Esophagus squamous epithelium (tissue), 5 donors: ENCODE measurements at regions not wholly inside any gene's neighbourhood (a gene's known extent, or its start where the extent isn't known, plus 50 kb on each side); places are given as distances from the start of the nearest gene placed in this dataset.

ENCODE experiments used
- DNase-seq: peaks from one replicate; lab custom pipeline; 2025; lab: John Stamatoyannopoulos, UW
- H3K27ac ChIP-seq, 4 donors: fragments of 200-600 bp; sonication (generic); one replicate each; pipeline ENCODE4 v1.5.1; 2016 to 2019; ENCODE audit warnings: mild to moderate bottlenecking in 1 of 4
- H3K27me3 ChIP-seq, 4 donors: fragments of 200-600 bp; sonication (generic); 1 replicate in 3 of 4; 2 replicates in 1 of 4; pipeline versions ENCODE4 v1.5.1 to v1.6.0; 2017 to 2021; ENCODE audit warnings: antibody characterized with exemption in 1 of 4
- H3K36me3 ChIP-seq, 3 donors: fragments of 200-600 bp; sonication (generic); one replicate each; pipeline ENCODE4 v1.5.1; 2016 to 2019
- H3K4me1 ChIP-seq, 3 donors: fragments of 200-600 bp; sonication (generic); one replicate each; pipeline ENCODE4 v1.5.1; 2017 to 2019
- H3K4me3 ChIP-seq, 4 donors: fragments of 200-600 bp; sonication (generic); 1 replicate in 3 of 4; 2 replicates in 1 of 4; pipeline ENCODE4 v1.5.1; 2016 to 2019; ENCODE audit warnings: mild to moderate bottlenecking in 2 of 4, moderate library complexity in 1 of 4
- H3K9me3 ChIP-seq, 3 donors: fragments of 200-600 bp; sonication (generic); one replicate each; pipeline ENCODE4 v1.5.1; 2016 to 2019
- POLR2A ChIP-seq, 4 donors: fragments of 450-650 bp; IDR thresholded peaks; one replicate each; pipeline ENCODE4 v1.6.1; 2017; ENCODE audit warnings: antibody characterized with exemption in 4 of 4, mild to moderate bottlenecking in 4 of 4, moderate library complexity in 3 of 4
- WGBS, 2 donors: methylation state at CpG; one replicate each; pipeline ENCODE4 v1.1.5; 2018; 5-methylcytosine and 5-hydroxymethylcytosine counted together
- intact Hi-C: fragments of 100-400 bp; cut with DNase I; formaldehyde crosslinking; loops from one replicate; pipeline ENCODE4 v1.15.0; 2022
- TF ChIP-seq, protein P1 (sequence below), 6 experiments: fragments of 450-650 bp in 4 of 6; fragments of 200-600 bp in 2 of 6; sonication (generic) in 2 of 6; IDR thresholded peaks; one replicate each; pipeline ENCODE4 v1.5.1; 2016 to 2019; ENCODE audit warnings: antibody characterized with exemption in 6 of 6, mild to moderate bottlenecking in 4 of 6, moderate library complexity in 4 of 6
- donor health status: DM: yes; HTN: yes; CAD: no.

DNA sequence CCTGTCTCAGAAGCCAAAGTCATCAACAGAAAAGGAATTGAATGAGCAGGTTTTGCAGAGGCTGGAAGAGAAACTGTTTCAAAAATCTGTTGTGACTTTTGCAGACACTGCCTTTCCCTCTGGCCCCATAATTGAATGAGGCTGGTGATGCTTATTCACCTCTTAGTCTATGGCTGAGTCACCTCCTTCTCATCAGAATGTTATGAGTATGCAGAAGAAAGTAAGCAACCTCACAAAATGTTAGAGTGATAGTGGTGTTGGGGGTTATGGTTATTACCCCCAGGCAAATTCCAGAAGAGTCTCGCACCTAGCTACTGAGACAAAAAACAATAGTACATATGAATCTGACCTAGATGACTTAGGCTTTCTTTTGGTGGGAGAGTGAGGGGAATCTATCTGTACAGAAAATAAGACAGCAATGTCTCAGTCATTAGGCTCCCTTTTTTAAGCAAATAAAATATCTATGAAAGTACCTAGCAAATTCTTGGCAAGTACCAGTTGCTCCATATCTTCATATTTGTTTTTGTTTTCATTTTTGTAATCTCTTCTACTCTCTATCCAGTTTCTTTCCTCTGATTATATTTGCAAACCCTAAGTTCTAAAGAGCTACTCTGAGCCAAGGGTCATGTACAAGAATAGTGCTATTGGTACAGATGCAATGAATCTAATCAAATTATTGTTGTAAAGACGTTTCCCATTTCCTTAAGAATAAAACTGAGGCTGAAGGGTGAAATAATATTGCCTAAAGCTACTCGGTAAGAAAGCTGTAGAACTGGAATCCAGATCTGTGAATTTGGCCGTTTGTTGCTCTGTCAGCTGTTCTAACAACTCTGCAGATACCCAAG, 498.1 kb upstream of the TNC start:
- H3K4me1 ChIP-seq, result peaks cover 0 to 20% (median 11%) of the 10 kb centered on the region in 3 donors
- intact Hi-C loops, result no loop called here
- H3K9me3 ChIP-seq, result no peaks in the 10 kb centered on the region
- DNase-seq, result no peak
- no peak for TF ChIP-seq POLR2A (IDR thresholded peaks at IDR 0.05)
- TF ChIP-seq, protein P1, sequence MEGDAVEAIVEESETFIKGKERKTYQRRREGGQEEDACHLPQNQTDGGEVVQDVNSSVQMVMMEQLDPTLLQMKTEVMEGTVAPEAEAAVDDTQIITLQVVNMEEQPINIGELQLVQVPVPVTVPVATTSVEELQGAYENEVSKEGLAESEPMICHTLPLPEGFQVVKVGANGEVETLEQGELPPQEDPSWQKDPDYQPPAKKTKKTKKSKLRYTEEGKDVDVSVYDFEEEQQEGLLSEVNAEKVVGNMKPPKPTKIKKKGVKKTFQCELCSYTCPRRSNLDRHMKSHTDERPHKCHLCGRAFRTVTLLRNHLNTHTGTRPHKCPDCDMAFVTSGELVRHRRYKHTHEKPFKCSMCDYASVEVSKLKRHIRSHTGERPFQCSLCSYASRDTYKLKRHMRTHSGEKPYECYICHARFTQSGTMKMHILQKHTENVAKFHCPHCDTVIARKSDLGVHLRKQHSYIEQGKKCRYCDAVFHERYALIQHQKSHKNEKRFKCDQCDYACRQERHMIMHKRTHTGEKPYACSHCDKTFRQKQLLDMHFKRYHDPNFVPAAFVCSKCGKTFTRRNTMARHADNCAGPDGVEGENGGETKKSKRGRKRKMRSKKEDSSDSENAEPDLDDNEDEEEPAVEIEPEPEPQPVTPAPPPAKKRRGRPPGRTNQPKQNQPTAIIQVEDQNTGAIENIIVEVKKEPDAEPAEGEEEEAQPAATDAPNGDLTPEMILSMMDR (IDR thresholded peaks at IDR 0.05), result no peak
- WGBS, 2 donors, result 11 to 44% methylated on average over 4 of the region's 4 CpGs
- no peaks in the 10 kb centered on the region for H3K36me3 ChIP-seq
- no peak overlapping the region for H3K27ac ChIP-seq
- no peak overlapping the region for H3K4me3 ChIP-seq
- H3K27me3 ChIP-seq, result peaks cover 0 to 15% (median 0%) of the 10 kb centered on the region in 4 donors

DNA sequence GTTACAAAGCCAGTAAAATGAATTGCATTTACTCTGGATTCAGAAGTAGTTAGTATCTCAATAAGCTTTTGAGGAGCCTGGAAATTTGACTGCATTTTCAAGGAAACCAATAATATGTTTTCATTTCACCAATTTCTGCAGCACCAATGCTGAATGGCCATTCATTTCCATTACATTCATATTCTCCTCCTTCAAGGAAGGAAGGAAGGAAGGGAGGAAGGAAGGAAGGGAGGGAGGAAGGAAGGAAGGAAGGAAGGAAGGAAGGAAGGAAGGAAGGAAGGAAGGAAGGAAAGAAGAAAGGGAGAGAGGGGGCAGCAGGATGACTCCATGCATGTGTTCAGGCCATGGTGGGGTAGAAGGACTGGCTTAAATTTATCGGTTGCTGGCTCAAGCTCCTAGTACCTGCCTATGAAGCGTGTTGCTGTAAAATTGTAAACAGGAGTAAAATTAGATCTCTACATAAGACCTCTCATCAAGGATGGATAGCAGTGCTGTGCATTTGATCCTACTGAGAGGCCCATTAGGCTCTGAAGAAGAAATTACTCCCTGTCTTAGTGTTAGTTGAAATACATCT, 498.8 kb upstream of the TNC start:
- Histone ChIP-seq H3K4me1 (peaks cover 0 to 20% (median 11%) of the 10 kb centered on the region in 3 donors), H3K27ac (no peak overlapping the region), H3K36me3 (no peaks in the 10 kb centered on the region), H3K27me3 (peaks cover 0 to 11% (median 0%) of the 10 kb centered on the region in 4 donors), H3K9me3 (peaks cover 0 to 1% (median 0%) of the 10 kb centered on the region in 3 donors), H3K4me3 (no peak overlapping the region)
- TF ChIP-seq, protein P1 (IDR thresholded peaks at IDR 0.05), result no peak
- no peak for TF ChIP-seq POLR2A (IDR thresholded peaks at IDR 0.05)
- DNase-seq, result no peak
- intact Hi-C loops, result no loop called here
- WGBS, 2 donors, result 88 to 89% methylated on average over 2 of the region's 2 CpGs

DNA sequence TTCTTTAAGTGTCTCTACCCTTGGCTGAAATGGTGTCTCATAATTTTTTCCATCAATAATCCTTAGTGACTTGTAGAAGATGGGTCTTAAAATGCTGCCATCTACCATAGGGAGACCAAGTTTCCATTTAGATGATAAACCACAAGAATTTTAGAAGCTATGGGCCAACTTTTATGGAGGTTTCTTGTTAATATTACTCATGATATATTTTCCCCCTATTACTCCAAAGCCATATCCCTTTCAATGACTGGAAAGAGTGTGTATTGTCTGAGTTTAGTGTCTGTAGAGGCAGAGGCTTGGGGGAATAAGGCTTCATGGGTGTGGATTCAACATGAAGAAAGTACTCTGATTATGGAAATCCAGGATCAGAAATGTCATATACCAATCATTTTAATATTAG, 507.3 kb upstream of the TNC start:
- no peak for DNase-seq

DNA sequence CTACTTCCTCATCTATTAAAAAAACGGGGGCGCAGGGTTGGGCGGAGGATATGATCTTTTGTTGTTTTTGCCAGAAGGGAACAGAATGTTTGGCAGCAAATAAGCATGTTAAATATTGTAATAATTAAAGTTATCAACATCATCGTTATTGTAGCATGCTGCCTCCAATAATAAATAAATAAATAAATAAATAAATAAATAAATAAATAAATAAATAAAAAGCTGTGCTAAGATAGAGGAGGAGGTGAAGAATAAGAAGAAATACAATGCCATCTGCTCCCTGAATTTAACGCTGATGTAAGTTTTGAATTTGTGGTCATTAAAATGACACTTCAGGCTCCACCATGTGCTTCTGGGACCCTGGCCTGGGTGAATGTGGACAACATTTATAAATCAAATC, 508.0 kb upstream of the TNC start:
- intact Hi-C loops, result no loop called here
- peaks cover 0 to 30% (median 0%) of the 10 kb centered on the region in 3 donors for H3K4me1 ChIP-seq
- peaks cover 0 to 10% (median 0%) of the 10 kb centered on the region in 3 donors for H3K9me3 ChIP-seq
- DNase-seq, result no peak
- 54 to 76% methylated on average over 5 of the region's 5 CpGs for WGBS, 2 donors
- no peak for TF ChIP-seq POLR2A (IDR thresholded peaks at IDR 0.05)
- TF ChIP-seq, protein P1 (IDR thresholded peaks at IDR 0.05), result no peak
- H3K27me3 ChIP-seq, result no peaks in the 10 kb centered on the region
- no peak overlapping the region for H3K4me3 ChIP-seq
- H3K36me3 ChIP-seq, result no peaks in the 10 kb centered on the region
- H3K27ac ChIP-seq, result no peak overlapping the region

More for the DNA sequence above, 507.3 kb upstream of the TNC start:
- H3K27me3 ChIP-seq, result no peaks in the 10 kb centered on the region
- TF ChIP-seq POLR2A (IDR thresholded peaks at IDR 0.05), result no peak
- TF ChIP-seq, protein P1 (IDR thresholded peaks at IDR 0.05), result no peak
- intact Hi-C loops, result no loop called here
- H3K9me3 ChIP-seq, result peaks cover 0 to 10% (median 0%) of the 10 kb centered on the region in 3 donors
- no peak overlapping the region for H3K27ac ChIP-seq
- no peaks in the 10 kb centered on the region for H3K36me3 ChIP-seq
- H3K4me1 ChIP-seq, result peaks cover 0 to 25% (median 0%) of the 10 kb centered on the region in 3 donors
- H3K4me3 ChIP-seq, result no peak overlapping the region

DNA sequence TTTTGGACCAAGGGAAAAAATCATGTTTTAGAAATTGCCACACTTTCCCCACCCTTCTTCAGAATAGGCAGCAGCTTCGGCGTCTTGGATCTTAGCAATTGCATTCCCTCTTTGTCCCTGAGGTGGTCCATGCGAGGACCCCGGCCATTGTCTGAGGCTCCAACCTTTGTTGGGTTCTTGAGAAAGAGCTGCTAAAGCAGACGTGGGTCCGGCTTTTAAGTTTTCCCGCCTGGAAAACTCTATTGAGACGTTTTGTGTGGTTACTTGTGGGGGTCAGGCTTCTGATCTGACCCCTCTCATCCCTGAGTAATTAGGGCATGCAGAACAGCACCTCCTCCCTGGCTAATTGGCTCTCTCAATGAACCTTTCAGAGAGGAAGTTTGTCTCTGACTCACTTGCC, 509.6 kb upstream of the TNC start:
- WGBS, 2 donors, result 82 to 84% methylated on average over 8 of the region's 8 CpGs
- Histone ChIP-seq H3K9me3 (peaks cover 0 to 2% (median 0%) of the 10 kb centered on the region in 3 donors), H3K27me3 (peaks cover 0 to under 1% (median 0%) of the 10 kb centered on the region in 4 donors), H3K36me3 (no peaks in the 10 kb centered on the region), H3K4me3 (no peak overlapping the region), H3K27ac (no peak overlapping the region), H3K4me1 (peaks cover 0 to 32% (median 0%) of the 10 kb centered on the region in 3 donors)
- TF ChIP-seq, protein P1 (IDR thresholded peaks at IDR 0.05), result no peak
- TF ChIP-seq POLR2A (IDR thresholded peaks at IDR 0.05), result no peak
- intact Hi-C loops, result no loop called here
- no peak for DNase-seq
